SK-N-SH (cell line): ENCODE measurements at regions not wholly inside any gene's neighbourhood (a gene's known extent, or its start where the extent isn't known, plus 50 kb on each side); places are given as distances from the start of the nearest gene placed in this dataset.

ENCODE experiments used
- CTCF ChIA-PET: fragments of 300-600, 350-600 bp; formaldehyde crosslinking; extraction: SDS; loops from one replicate; lab custom pipeline; 2021; lab: Yijun Ruan, JAX
- POLR2A ChIA-PET: fragments of 350-600 bp; sonication (Branson Sonifier 250); formaldehyde crosslinking; extraction: SDS; loops from one replicate; lab custom pipeline; 2020; ENCODE audit warnings: antibody characterized with exemption, inconsistent platforms; lab: Yijun Ruan, JAX
- DNase-seq: peaks from one replicate; pipeline ENCODE4 v3.0.0; 2012
- H2AFZ ChIP-seq: fragments of 200-600 bp; sonication (generic); 2 replicates; pipeline ENCODE4 v1.8.1; 2016; ENCODE audit warnings: antibody characterized with exemption, mild to moderate bottlenecking, low read depth
- H3F3A ChIP-seq: fragments of 200-600 bp; sonication (generic); replicated peaks from 2 replicates; pipeline ENCODE3; 2016; ENCODE audit warnings: antibody characterized with exemption, mild to moderate bottlenecking; ENCODE audit not compliant: insufficient read depth
- H3K27ac ChIP-seq, 2 experiments: fragments of 200-500 bp in 1 of 2; fragments of 200-600 bp in 1 of 2; sonication (Bioruptor generic) in 1 of 2; sonication (generic), shearing (Covaris generic) in 1 of 2; 2 replicates each; pipeline versions ENCODE4 v1.5.1 to v1.6.1; 2014 to 2016; ENCODE audit warnings: low read depth in 2 of 2, inconsistent platforms in 1 of 2, low read length in 1 of 2, mild to moderate bottlenecking in 1 of 2, mixed read lengths in 1 of 2
- H3K27me3 ChIP-seq: fragments of 200-600 bp; sonication (generic), shearing (Covaris generic); 2 replicates; pipeline ENCODE4 v1.6.1; 2016; ENCODE audit warnings: mixed run types; ENCODE audit not compliant: insufficient read depth
- H3K36me3 ChIP-seq, 2 experiments: fragments of 200-500 bp in 1 of 2; fragments of 200-600 bp in 1 of 2; sonication (Bioruptor generic) in 1 of 2; sonication (generic) in 1 of 2; replicated peaks in 1 of 2; 2 replicates each; pipeline versions ENCODE3 to v1.5.1; 2014 to 2016; ENCODE audit warnings: low read length in 1 of 2, mild to moderate bottlenecking in 1 of 2; ENCODE audit not compliant: insufficient read depth in 2 of 2, control insufficient read depth in 1 of 2
- H3K4me1 ChIP-seq, 2 experiments: fragments of 200-500 bp in 1 of 2; fragments of 200-600 bp in 1 of 2; sonication (Bioruptor generic) in 1 of 2; sonication (generic), shearing (Covaris generic) in 1 of 2; 2 replicates each; pipeline versions ENCODE4 v1.5.1 to v1.6.1; 2014 to 2016; ENCODE audit warnings: low read depth in 1 of 2, low read length in 1 of 2, mixed run types in 1 of 2; ENCODE audit not compliant: insufficient read depth in 2 of 2, control insufficient read depth in 1 of 2
- H3K4me2 ChIP-seq: fragments of 200-600 bp; sonication (generic), shearing (Covaris generic); 2 replicates; pipeline ENCODE4 v1.6.1; 2017; ENCODE audit warnings: mixed run types
- H3K4me3 ChIP-seq, 2 experiments: fragments of 200-500 bp in 1 of 2; fragments of 200-600 bp in 1 of 2; sonication (Bioruptor generic) in 1 of 2; sonication (generic), shearing (Covaris generic) in 1 of 2; 2 replicates each; pipeline versions ENCODE4 v1.5.1 to v1.8.1; 2014 to 2016; ENCODE audit warnings: low read depth in 2 of 2, inconsistent platforms in 1 of 2, low read length in 1 of 2, mild to moderate bottlenecking in 1 of 2, mixed read lengths in 1 of 2, moderate library complexity in 1 of 2
- H3K79me2 ChIP-seq: fragments of 200-600 bp; sonication (generic); 2 replicates; pipeline ENCODE4 v1.8.1; 2017; ENCODE audit warnings: mild to moderate bottlenecking; ENCODE audit not compliant: insufficient read depth
- H3K9ac ChIP-seq: fragments of 200-600 bp; sonication (generic); 2 replicates; pipeline ENCODE4 v1.6.1; 2017; ENCODE audit warnings: mixed run types
- H3K9me2 ChIP-seq: fragments of 200-600 bp; sonication (generic); 2 replicates; pipeline ENCODE4 v1.6.1; 2017; ENCODE audit warnings: mixed run types
- H3K9me3 ChIP-seq: fragments of 200-600 bp; sonication (generic); 2 replicates; pipeline ENCODE4 v1.6.1; 2017; ENCODE audit warnings: mixed run types, mild to moderate bottlenecking, moderate library complexity
- H4K20me1 ChIP-seq: fragments of 200-600 bp; sonication (generic); 2 replicates; pipeline ENCODE4 v1.6.1; 2017; ENCODE audit warnings: mild to moderate bottlenecking, mixed run types; ENCODE audit not compliant: insufficient read depth
- CHD2 ChIP-seq: fragments of 150-350 bp; IDR thresholded peaks from 2 replicates; pipeline ENCODE4 v1.6.1; 2018; ENCODE audit warnings: low read length; ENCODE audit not compliant: partially characterized antibody
- FOXJ3 ChIP-seq: sonication (generic); formaldehyde crosslinking; IDR thresholded peaks from 2 replicates; pipeline ENCODE4 v1.5.1; 2020; ENCODE audit warnings: mild to moderate bottlenecking, missing genetic modification reagents
- GATA2 ChIP-seq: sonication (generic); formaldehyde crosslinking; IDR thresholded peaks from 2 replicates; pipeline ENCODE4 v1.5.0; 2020; ENCODE audit warnings: mild to moderate bottlenecking, missing genetic modification reagents
- IRF3 ChIP-seq: fragments of 150-350 bp; IDR thresholded peaks from 2 replicates; pipeline ENCODE4 v1.6.1; 2016; ENCODE audit warnings: mild to moderate bottlenecking, low read depth, low read length
- MEF2A ChIP-seq: IDR thresholded peaks from 2 replicates; pipeline ENCODE4 v1.4.0; 2012; ENCODE audit warnings: low read depth, borderline replicate concordance
- MXI1 ChIP-seq: IDR thresholded peaks from 2 replicates; pipeline ENCODE4 v1.6.1; 2012; ENCODE audit warnings: mild to moderate bottlenecking, low read depth, low read length, improper control_type of control experiment
- NRF1 ChIP-seq: IDR thresholded peaks from 2 replicates; pipeline ENCODE4 v1.6.1; 2012; ENCODE audit warnings: low read depth, mild to moderate bottlenecking, low read length
- RAD21 ChIP-seq: IDR thresholded peaks from 2 replicates; pipeline ENCODE4 v1.6.1; 2012; ENCODE audit warnings: mild to moderate bottlenecking, low read length
- RCOR1 ChIP-seq: fragments of 150-350 bp; IDR thresholded peaks from 2 replicates; pipeline ENCODE4 v1.6.1; 2017; ENCODE audit warnings: antibody characterized with exemption, low read length
- RFX5 ChIP-seq: IDR thresholded peaks from 2 replicates; pipeline ENCODE4 v1.6.1; 2012; ENCODE audit warnings: mild to moderate bottlenecking, improper control_type of control experiment, low read length
- RXRA ChIP-seq: IDR thresholded peaks from 2 replicates; pipeline ENCODE4 v1.4.0; 2012; ENCODE audit warnings: low read depth, mild to moderate bottlenecking, borderline replicate concordance
- SIN3A ChIP-seq: IDR thresholded peaks from 2 replicates; pipeline ENCODE4 v1.6.1; 2012; ENCODE audit warnings: low read depth, mild to moderate bottlenecking, low read length, moderate library complexity, borderline replicate concordance
- TCF12 ChIP-seq: IDR thresholded peaks from 2 replicates; pipeline ENCODE4 v1.4.0; 2012
- USF2 ChIP-seq: fragments of 150-350 bp; IDR thresholded peaks from 2 replicates; pipeline ENCODE4 v1.6.1; 2017; ENCODE audit warnings: antibody characterized with exemption, low read length, low read depth, borderline replicate concordance
- YY1 ChIP-seq: IDR thresholded peaks from 2 replicates; pipeline ENCODE4 v1.4.0; 2012; ENCODE audit warnings: low read depth, mild to moderate bottlenecking
- WGBS: methylation state at CpG from one replicate; pipeline ENCODE4 v1.1.6; 2017; ENCODE audit warnings: low lambda C conversion rate; 5-methylcytosine and 5-hydroxymethylcytosine counted together
- TF ChIP-seq, protein P1 (sequence below): IDR thresholded peaks from 2 replicates; pipeline ENCODE4; 2012

DNA sequence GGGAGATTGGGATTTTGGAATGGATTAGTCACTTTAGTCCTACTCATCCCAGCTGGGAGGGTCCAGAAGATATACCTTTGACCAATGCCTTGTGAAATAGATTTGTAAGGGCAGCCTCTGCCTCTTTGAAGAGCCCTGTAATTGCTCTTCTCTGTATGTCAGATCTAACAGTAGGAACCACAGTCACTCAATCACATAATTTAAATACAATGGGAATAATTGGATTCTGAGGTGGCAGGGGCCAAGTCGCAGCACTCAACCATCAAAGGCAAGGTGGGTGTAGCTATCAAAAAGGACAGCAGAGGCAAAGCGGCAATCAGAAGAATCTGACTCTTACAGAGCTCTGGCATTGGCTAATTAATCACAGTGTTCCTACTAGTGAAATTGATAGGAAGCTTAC is 650.9 kb upstream of the ANKRD30A start:
- TF ChIP-seq, protein P1, sequence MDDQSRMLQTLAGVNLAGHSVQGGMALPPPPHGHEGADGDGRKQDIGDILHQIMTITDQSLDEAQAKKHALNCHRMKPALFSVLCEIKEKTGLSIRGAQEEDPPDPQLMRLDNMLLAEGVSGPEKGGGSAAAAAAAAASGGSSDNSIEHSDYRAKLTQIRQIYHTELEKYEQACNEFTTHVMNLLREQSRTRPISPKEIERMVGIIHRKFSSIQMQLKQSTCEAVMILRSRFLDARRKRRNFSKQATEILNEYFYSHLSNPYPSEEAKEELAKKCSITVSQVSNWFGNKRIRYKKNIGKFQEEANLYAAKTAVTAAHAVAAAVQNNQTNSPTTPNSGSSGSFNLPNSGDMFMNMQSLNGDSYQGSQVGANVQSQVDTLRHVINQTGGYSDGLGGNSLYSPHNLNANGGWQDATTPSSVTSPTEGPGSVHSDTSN: no peak
- no peak for TF ChIP-seq USF2
- TF ChIP-seq GATA2 (CRISPR knock-in tag): no peak
- TF ChIP-seq TCF12: no peak
- no peak for TF ChIP-seq RCOR1
- no peak for TF ChIP-seq CHD2
- no peak for TF ChIP-seq SIN3A
- TF ChIP-seq NRF1: no peak
- TF ChIP-seq, all 33 proteins: peak for 0
- CTCF ChIA-PET: interaction anchor here (1.5 kb wide), 1 partner anchor 8 kb away, joined by 3 read pairs; no protein-coding TSS in a partner anchor
- no peaks in the 10 kb centered on the region for H3K27me3 ChIP-seq
- no peaks in the 10 kb centered on the region for H3K9me3 ChIP-seq
- no peaks in the 10 kb centered on the region for H3K4me1 ChIP-seq
- no peaks in the 10 kb centered on the region for H3K36me3 ChIP-seq
- POLR2A ChIA-PET: no interaction called here
- H3K27ac ChIP-seq: no peak overlapping the region
- no peak overlapping the region for H3K4me3 ChIP-seq
- no peak overlapping the region for H2AFZ ChIP-seq
- no peak overlapping the region for H3K4me2 ChIP-seq
- H4K20me1 ChIP-seq: no peaks in the 10 kb centered on the region
- WGBS: 69% methylated on average over 2 of the region's 2 CpGs
- H3K9me2 ChIP-seq: no peaks in the 10 kb centered on the region
- no peaks in the 10 kb centered on the region for H3K79me2 ChIP-seq
- H3K9ac ChIP-seq: no peak overlapping the region
- H3F3A ChIP-seq: no peaks in the 10 kb centered on the region
- no peak for DNase-seq

GRCh38 chr10:36473122-36473521 is 652.3 kb upstream of the ANKRD30A start:
- Histone ChIP-seq H4K20me1 (no peaks in the 10 kb centered on the region), H3K27me3 (no peaks in the 10 kb centered on the region), H3F3A (no peaks in the 10 kb centered on the region), H3K9me2 (no peaks in the 10 kb centered on the region), H3K9ac (no peak overlapping the region), H3K4me1 (no peaks in the 10 kb centered on the region), H3K79me2 (no peaks in the 10 kb centered on the region), H2AFZ (no peak overlapping the region), H3K27ac (no peak overlapping the region), H3K36me3 (no peaks in the 10 kb centered on the region), H3K4me3 (no peak overlapping the region), H3K4me2 (no peak overlapping the region), H3K9me3 (no peaks in the 10 kb centered on the region)
- WGBS: 87% methylated on average over 4 of the region's 4 CpGs
- no peak for TF ChIP-seq FOXJ3 (CRISPR knock-in tag)
- no peak for TF ChIP-seq RFX5
- TF ChIP-seq RXRA: no peak
- no peak for TF ChIP-seq MEF2A
- no peak for TF ChIP-seq YY1
- no peak for TF ChIP-seq MXI1
- TF ChIP-seq IRF3: no peak
- no peak for TF ChIP-seq RAD21
- CTCF ChIA-PET: no interaction called here
- no peak for DNase-seq
- POLR2A ChIA-PET: no interaction called here
